Neuronal stem cell (in vitro differentiated cells): ENCODE measurements at regions not wholly inside any gene's neighbourhood (a gene's known extent, or its start where the extent isn't known, plus 50 kb on each side); places are given as distances from the start of the nearest gene placed in this dataset.

Source experiments
- DNase-seq: peaks from one replicate; pipeline ENCODE4 v3.0.0-alpha.2; 2013; ENCODE audit warnings: low spot score
- H2AFZ ChIP-seq: one replicate; pipeline ENCODE4 v1.6.1; 2013; ENCODE audit warnings: mild to moderate bottlenecking, low read length, inconsistent platforms
- H2AK5ac ChIP-seq: 2 replicates; pipeline ENCODE4 v1.6.1; 2013; ENCODE audit warnings: low read depth, mild to moderate bottlenecking, inconsistent platforms, low read length, moderate library complexity, mixed read lengths
- H2BK120ac ChIP-seq: 2 replicates; pipeline ENCODE4 v1.6.1; 2013; ENCODE audit warnings: low read depth, mild to moderate bottlenecking, inconsistent platforms, low read length, moderate library complexity, mixed read lengths
- H2BK12ac ChIP-seq: one replicate; pipeline ENCODE4 v1.6.1; 2013; ENCODE audit warnings: low read length, inconsistent platforms
- H2BK15ac ChIP-seq: 2 replicates; pipeline ENCODE4 v1.6.1; 2013; ENCODE audit warnings: mild to moderate bottlenecking, low read length, inconsistent platforms, mixed read lengths
- H2BK5ac ChIP-seq: one replicate; pipeline ENCODE4 v1.6.1; 2013; ENCODE audit warnings: inconsistent platforms, mild to moderate bottlenecking, low read length, moderate library complexity
- H3K14ac ChIP-seq: one replicate; pipeline ENCODE4 v1.6.1; 2013; ENCODE audit warnings: low read length, inconsistent platforms
- H3K18ac ChIP-seq: 2 replicates; pipeline ENCODE4 v1.6.1; 2013; ENCODE audit warnings: low read length, inconsistent platforms
- H3K23ac ChIP-seq: 2 replicates; pipeline ENCODE4 v1.6.1; 2013; ENCODE audit warnings: low read depth, mild to moderate bottlenecking, mixed read lengths, low read length, inconsistent platforms; ENCODE audit not compliant: poor library complexity
- H3K27ac ChIP-seq: replicated peaks from 3 replicates; pipeline ENCODE4 v1.5.1; 2013; ENCODE audit warnings: low read length, inconsistent platforms
- H3K27me3 ChIP-seq, 3 experiments: 2 replicates each; pipeline ENCODE4 v1.6.1; 2013; ENCODE audit warnings: low read length in 3 of 3, mild to moderate bottlenecking in 2 of 3, inconsistent platforms in 1 of 3, low read depth in 1 of 3, mixed read lengths in 1 of 3, moderate library complexity in 1 of 3; ENCODE audit not compliant: control insufficient read depth in 3 of 3, insufficient read depth in 3 of 3
- H3K36me3 ChIP-seq, 2 donors: replicated peaks in 1 of 2; 2 replicates each; pipeline ENCODE4 v1.6.1; 2013; ENCODE audit warnings: low read length in 2 of 2; ENCODE audit not compliant: control insufficient read depth in 2 of 2, insufficient read depth in 2 of 2
- H3K4ac ChIP-seq: 2 replicates; pipeline ENCODE4 v1.6.1; 2013; ENCODE audit warnings: inconsistent platforms, mild to moderate bottlenecking, low read length, moderate library complexity
- H3K4me1 ChIP-seq, 2 donors: 1 replicate in 1 of 2; 2 replicates in 1 of 2; pipeline ENCODE4 v1.6.1; 2013; ENCODE audit warnings: low read length in 2 of 2, low read depth in 1 of 2; ENCODE audit not compliant: control insufficient read depth in 2 of 2, insufficient read depth in 1 of 2
- H3K4me2 ChIP-seq: one replicate; pipeline ENCODE4 v1.6.1; 2013; ENCODE audit warnings: mild to moderate bottlenecking, low read length, inconsistent platforms; ENCODE audit not compliant: insufficient read depth, poor library complexity, severe bottlenecking
- H3K4me3 ChIP-seq, 2 donors: 2 replicates each; pipeline ENCODE4 v1.5.1; 2013; ENCODE audit warnings: low read length in 2 of 2, mild to moderate bottlenecking in 2 of 2, inconsistent platforms in 1 of 2, moderate library complexity in 1 of 2
- H3K79me1 ChIP-seq: one replicate; pipeline ENCODE4 v1.6.1; 2013; ENCODE audit warnings: low read depth, mild to moderate bottlenecking, inconsistent platforms, low read length, moderate library complexity
- H3K9ac ChIP-seq: one replicate; pipeline ENCODE4 v1.6.1; 2013; ENCODE audit warnings: mild to moderate bottlenecking, low read depth, low read length, inconsistent platforms; ENCODE audit not compliant: poor library complexity
- H3K9me3 ChIP-seq, 2 donors: replicated peaks in 1 of 2; 2 replicates each; pipeline versions ENCODE3 to v1.6.1; 2013; ENCODE audit warnings: low read length in 2 of 2, mild to moderate bottlenecking in 2 of 2, inconsistent platforms in 1 of 2, low read depth in 1 of 2, mixed read lengths in 1 of 2, moderate library complexity in 1 of 2; ENCODE audit not compliant: control insufficient read depth in 2 of 2, insufficient read depth in 1 of 2
- H4K8ac ChIP-seq: one replicate; pipeline ENCODE4 v1.6.1; 2013; ENCODE audit warnings: low read depth, mild to moderate bottlenecking, inconsistent platforms, low read length, moderate library complexity
- H4K91ac ChIP-seq: one replicate; pipeline ENCODE4 v1.6.1; 2013; ENCODE audit warnings: low read length, low read depth, mild to moderate bottlenecking, inconsistent platforms; ENCODE audit not compliant: poor library complexity
- WGBS, 2 donors: extraction: QIAGEN DNeasy Blood & Tissue Kit; methylation state at CpG; one replicate each; pipeline ENCODE4 v1.1.7; 2013; ENCODE audit warnings: missing lambda C conversion rate in 2 of 2, mixed read lengths in 1 of 2; ENCODE audit not compliant: insufficient read length in 2 of 2, insufficient replicate concordance in 1 of 2; ENCODE audit errors: extremely low coverage in 2 of 2; 5-methylcytosine and 5-hydroxymethylcytosine counted together

- Histone ChIP-seq H2AK5ac (no peak overlapping the region), H3K4me1 (no peaks in the 10 kb centered on the region), H2BK15ac (no peak overlapping the region), H3K23ac (no peak overlapping the region), H3K4ac (no peak overlapping the region), H2BK5ac (no peak overlapping the region), H3K36me3 (no peaks in the 10 kb centered on the region), H3K9me3 (no peaks in the 10 kb centered on the region), H4K91ac (no peak overlapping the region), H2BK120ac (no peak overlapping the region), H3K4me2 (no peak overlapping the region), H3K27me3 (peaks cover 0 to 1% (median 0%) of the 10 kb centered on the region in 3 experiments), H3K9ac (no peak overlapping the region), H3K79me1 (no peaks in the 10 kb centered on the region), H4K8ac (no peak overlapping the region), H3K27ac (no peak overlapping the region), H2BK12ac (no peak overlapping the region), H3K14ac (no peak overlapping the region), H3K18ac (no peak overlapping the region), H3K4me3 (no peak overlapping the region), H2AFZ (no peak overlapping the region)
- no peak for DNase-seq
- no CpG with 5 or more reads among the region's 5 CpGs for WGBS, 2 donors
These were observed 2548.6 kb downstream of the PCDH7 start for GRCh38 chr4:33268776-33269175.

GRCh38 chr4:33270403-33270802 is 2550.2 kb downstream of the PCDH7 start:
- no peaks in the 10 kb centered on the region for H3K36me3 ChIP-seq
- peaks cover 0 to 1% (median 0%) of the 10 kb centered on the region in 3 experiments for H3K27me3 ChIP-seq
- DNase-seq = no peak
- no peak overlapping the region for H3K4me3 ChIP-seq
- H3K4me2 ChIP-seq = no peak overlapping the region
- WGBS, 2 donors = no CpG with 5 or more reads among the region's 1 CpG
- no peaks in the 10 kb centered on the region for H3K79me1 ChIP-seq
- no peak overlapping the region for H3K27ac ChIP-seq
- no peak overlapping the region for H2BK15ac ChIP-seq
- H3K9ac ChIP-seq = no peak overlapping the region
- no peak overlapping the region for H3K23ac ChIP-seq
- H3K18ac ChIP-seq = no peak overlapping the region
- no peak overlapping the region for H4K8ac ChIP-seq
- no peak overlapping the region for H3K14ac ChIP-seq
- no peak overlapping the region for H4K91ac ChIP-seq
- H2AK5ac ChIP-seq = no peak overlapping the region
- H3K4ac ChIP-seq = no peak overlapping the region
- H2BK120ac ChIP-seq = no peak overlapping the region
- no peak overlapping the region for H2BK12ac ChIP-seq
- H2BK5ac ChIP-seq = no peak overlapping the region
- H2AFZ ChIP-seq = no peak overlapping the region
- H3K4me1 ChIP-seq = no peaks in the 10 kb centered on the region
- no peaks in the 10 kb centered on the region for H3K9me3 ChIP-seq

GRCh38 chr4:33272722-33273121 is 2552.6 kb downstream of the PCDH7 start:
- H4K91ac ChIP-seq = no peak overlapping the region
- no peak overlapping the region for H3K4ac ChIP-seq
- no peaks in the 10 kb centered on the region for H3K36me3 ChIP-seq
- H4K8ac ChIP-seq = no peak overlapping the region
- H3K23ac ChIP-seq = no peak overlapping the region
- no peak overlapping the region for H3K27ac ChIP-seq
- H3K27me3 ChIP-seq = peaks cover 0 to 1% (median 0%) of the 10 kb centered on the region in 3 experiments
- H3K4me2 ChIP-seq = no peak overlapping the region
- no peak overlapping the region for H3K18ac ChIP-seq
- H3K4me1 ChIP-seq = no peaks in the 10 kb centered on the region
- H2BK15ac ChIP-seq = no peak overlapping the region
- no peak overlapping the region for H2AK5ac ChIP-seq
- H2BK5ac ChIP-seq = no peak overlapping the region
- H2BK12ac ChIP-seq = no peak overlapping the region
- no peak overlapping the region for H3K4me3 ChIP-seq
- no CpG with 5 or more reads among the region's 1 CpG for WGBS, 2 donors
- H2AFZ ChIP-seq = no peak overlapping the region
- H3K14ac ChIP-seq = no peak overlapping the region
- H3K79me1 ChIP-seq = no peaks in the 10 kb centered on the region
- no peak overlapping the region for H2BK120ac ChIP-seq
- DNase-seq = no peak
- no peaks in the 10 kb centered on the region for H3K9me3 ChIP-seq
- H3K9ac ChIP-seq = no peak overlapping the region

- Histone ChIP-seq H3K4me1 (no peaks in the 10 kb centered on the region), H2BK5ac (no peak overlapping the region), H3K79me1 (peaks cover 2% of the 10 kb centered on the region), H2BK12ac (no peak overlapping the region), H3K36me3 (no peaks in the 10 kb centered on the region), H4K8ac (no peak overlapping the region), H2AK5ac (no peak overlapping the region), H4K91ac (no peak overlapping the region), H3K14ac (no peak overlapping the region), H3K27me3 (no peaks in the 10 kb centered on the region), H3K23ac (no peak overlapping the region), H3K9ac (no peak overlapping the region), H2AFZ (no peak overlapping the region), H3K4me2 (no peak overlapping the region), H2BK15ac (no peak overlapping the region), H3K4me3 (no peak overlapping the region), H3K18ac (no peak overlapping the region), H3K9me3 (no peaks in the 10 kb centered on the region), H3K27ac (no peak overlapping the region), H3K4ac (no peak overlapping the region), H2BK120ac (no peak overlapping the region)
- no CpG with 5 or more reads among the region's 1 CpG for WGBS, 2 donors
- DNase-seq = no peak
These were observed 2563.6 kb downstream of the PCDH7 start for GRCh38 chr4:33283818-33284217.
